Fibroblast of upper back skin (primary cell): ENCODE measurements at regions not wholly inside any gene's neighbourhood (a gene's known extent, or its start where the extent isn't known, plus 50 kb on each side); places are given as distances from the start of the nearest gene placed in this dataset.
"Not testable (repeated sequence)": the region's sequence is repeated elsewhere in the genome, so short reads cannot be mapped to it uniquely, and the experiment has no call there.

Experiments
- DNase-seq: peaks from one replicate; pipeline ENCODE4 v3.0.0-alpha.2; 2013

GRCh38 chr2:175454953-175455389 is 273.5 kb upstream of the ATP5MC3 start:
- no peak for DNase-seq

GRCh38 chr2:175450029-175450760 is 268.7 kb upstream of the ATP5MC3 start:
- no peak for DNase-seq

GRCh38 chr2:175449616-175450015 is 268.1 kb upstream of the ATP5MC3 start:
- no peak for DNase-seq

GRCh38 chr2:175446201-175446600 is 264.7 kb upstream of the ATP5MC3 start:
- DNase-seq: no peak

- no peak for DNase-seq
Observed at GRCh38 chr2:175445281-175445680, 263.8 kb upstream of the ATP5MC3 start.

- DNase-seq: no peak
Observed at GRCh38 chr2:175442441-175442840, 260.9 kb upstream of the ATP5MC3 start.

DNA sequence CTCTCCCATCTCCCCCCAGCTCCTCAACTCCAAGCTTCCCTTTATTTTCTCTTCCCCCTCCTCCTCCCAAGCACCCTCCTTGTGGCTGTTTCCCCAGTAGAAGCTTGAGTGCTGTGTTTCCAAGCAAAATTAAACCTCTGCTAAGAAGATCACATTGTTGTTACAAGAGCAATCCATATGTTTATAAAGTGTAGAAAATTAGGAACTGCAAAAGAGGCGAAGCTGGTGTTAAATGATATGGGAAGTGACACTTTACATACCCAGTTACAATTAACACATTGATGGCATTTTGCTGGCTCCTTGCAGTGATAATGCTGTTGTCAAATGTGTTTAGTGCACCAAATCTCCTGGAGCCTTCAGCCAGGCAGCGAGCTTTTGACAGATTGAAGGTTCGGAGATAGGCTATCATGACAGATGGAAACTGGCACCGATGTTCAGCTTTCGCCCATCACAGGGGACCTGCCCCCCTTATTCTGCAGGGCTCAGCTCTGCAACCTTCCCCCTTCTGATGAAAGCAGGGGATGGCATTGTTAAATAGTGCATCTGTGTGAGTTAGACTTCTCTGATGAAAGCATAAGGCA is 259.8 kb upstream of the ATP5MC3 start:
- DNase-seq: no peak

- no peak for DNase-seq
Observed at GRCh38 chr2:175439416-175439815, 257.9 kb upstream of the ATP5MC3 start.

DNA sequence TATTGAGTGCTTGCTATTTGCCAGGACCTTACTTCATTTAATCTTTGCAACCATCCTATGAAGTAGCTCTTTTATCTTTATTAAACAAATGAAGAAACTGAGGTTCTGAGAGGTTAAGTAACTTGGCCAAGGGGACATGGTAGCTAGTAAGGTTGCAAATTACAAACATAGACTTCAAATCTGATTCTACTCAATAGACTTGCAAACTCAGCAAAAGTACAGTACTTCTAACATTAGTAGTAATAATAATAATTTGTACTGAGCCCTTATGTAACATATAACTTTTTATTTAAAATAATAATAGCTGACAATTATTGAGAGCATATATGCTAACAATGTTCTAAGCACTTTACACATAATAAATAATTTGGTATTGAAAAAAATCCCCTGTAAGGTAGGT is 255.7 kb upstream of the ATP5MC3 start:
- DNase-seq: no peak

DNA sequence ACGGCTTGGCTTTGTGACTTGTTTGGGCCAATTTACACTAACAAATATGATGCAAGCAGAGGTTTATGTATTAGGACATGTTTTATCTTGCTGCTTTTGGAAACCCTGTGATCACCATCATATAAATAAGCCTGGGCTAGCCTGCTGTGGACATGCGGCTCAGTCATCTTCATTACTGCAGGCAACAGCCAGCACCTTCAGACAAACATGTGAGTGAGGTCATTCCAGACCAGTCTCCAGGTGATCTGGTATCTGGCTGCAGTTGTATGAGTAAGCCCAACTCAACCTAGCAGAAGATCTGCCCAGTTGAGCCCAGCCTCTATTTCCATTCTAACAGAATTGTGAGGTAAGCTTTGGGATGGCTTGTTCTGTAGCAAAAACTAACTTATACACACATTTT is 254.6 kb upstream of the ATP5MC3 start:
- DNase-seq: no peak

DNA sequence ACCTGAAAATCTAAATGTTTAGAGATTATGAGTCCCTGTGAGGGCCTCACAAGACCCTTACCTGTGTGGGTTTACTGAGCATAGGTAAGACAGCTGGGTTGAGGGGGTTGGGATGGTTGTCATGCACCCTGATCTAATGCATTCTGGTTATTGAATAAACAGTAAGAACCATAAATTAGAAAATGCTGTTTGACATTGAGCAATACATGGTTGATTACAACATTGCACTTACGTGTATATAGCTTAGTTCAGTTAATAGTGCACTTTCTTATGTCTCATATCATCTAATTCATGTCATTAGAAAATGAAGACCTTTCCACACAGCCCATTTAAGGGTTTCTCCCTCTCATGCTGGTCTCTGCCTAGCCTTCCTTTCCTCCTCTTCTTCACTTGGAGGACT is 253.5 kb upstream of the ATP5MC3 start:
- no peak for DNase-seq

GRCh38 chr2:175432793-175433192 is 251.3 kb upstream of the ATP5MC3 start:
- no peak for DNase-seq

DNA sequence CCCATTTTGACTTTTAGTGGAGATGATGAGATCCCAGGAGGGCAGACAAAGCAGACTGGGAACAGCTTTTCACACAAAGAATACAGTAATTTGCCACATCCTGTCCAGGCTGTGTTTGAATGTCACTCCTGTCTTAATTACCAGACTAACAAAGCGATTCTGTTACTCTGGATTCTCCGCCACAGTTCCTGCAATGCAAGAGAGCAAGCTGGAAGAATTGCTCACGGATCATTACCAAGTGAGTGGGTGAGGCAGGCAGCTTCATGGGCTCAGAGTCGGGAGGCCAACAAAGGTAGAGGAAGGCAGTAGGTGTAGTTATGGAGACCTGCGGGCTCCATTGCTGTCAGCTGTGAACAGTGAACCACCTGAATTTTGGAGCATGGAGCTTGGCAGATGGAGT is 250.5 kb upstream of the ATP5MC3 start:
- DNase-seq: no peak

GRCh38 chr2:175431101-175431946 is 249.8 kb upstream of the ATP5MC3 start:
- no peak for DNase-seq

GRCh38 chr2:175430236-175430635 is 248.7 kb upstream of the ATP5MC3 start:
- DNase-seq: no peak

DNA sequence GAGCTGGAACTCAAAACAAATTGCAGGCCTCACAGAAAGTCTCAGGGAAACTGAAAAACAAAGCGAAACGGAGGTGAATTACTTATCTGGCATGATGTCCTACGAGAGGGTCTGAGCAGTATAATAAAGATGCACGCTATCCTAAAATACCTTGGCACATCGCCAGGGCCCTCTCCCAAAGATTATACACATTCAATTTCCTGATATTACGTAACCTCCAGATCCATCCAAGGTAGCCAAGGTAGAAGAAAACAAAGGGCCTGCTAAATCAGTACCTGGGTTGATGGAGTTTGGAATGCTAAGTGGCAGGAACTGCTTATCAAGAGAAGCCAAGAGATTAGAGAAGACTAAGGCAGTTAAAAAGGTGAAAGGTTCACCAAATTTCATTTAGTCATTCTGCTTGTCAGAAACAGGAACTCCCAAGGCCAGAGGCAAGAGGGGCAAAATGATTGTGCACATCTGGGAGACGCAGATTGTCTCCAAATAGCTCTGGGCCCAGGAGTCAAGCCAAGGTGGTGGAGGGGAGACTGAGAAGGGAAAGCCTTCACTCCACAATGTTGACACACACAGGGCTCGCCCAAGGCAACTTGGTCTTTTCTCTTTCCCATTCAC is 236.8 kb upstream of the ATP5MC3 start:
- no peak for DNase-seq

GRCh38 chr2:175414882-175415487 is 233.5 kb upstream of the ATP5MC3 start:
- DNase-seq: peak; percentile 61

GRCh38 chr2:175414191-175414881 is 232.8 kb upstream of the ATP5MC3 start:
- DNase-seq: no peak

DNA sequence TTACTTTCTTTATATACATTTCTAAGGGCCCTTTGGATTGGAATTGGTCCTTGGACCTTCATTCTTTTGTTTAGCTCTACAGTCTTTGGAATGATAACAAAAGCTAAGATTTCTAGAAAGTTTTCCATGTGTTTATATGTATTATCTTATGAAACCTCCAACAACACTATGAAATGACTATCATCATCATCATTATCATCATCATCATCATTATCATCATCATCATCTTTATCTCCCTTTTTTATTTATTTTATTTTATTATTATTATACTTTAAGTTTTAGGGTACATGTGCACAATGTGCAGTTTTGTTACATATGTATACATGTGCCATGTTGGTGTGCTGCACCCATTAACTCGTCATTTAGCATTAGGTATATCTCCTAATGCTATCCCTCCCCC is 229.4 kb upstream of the ATP5MC3 start:
- DNase-seq: not testable (repeated sequence)

DNA sequence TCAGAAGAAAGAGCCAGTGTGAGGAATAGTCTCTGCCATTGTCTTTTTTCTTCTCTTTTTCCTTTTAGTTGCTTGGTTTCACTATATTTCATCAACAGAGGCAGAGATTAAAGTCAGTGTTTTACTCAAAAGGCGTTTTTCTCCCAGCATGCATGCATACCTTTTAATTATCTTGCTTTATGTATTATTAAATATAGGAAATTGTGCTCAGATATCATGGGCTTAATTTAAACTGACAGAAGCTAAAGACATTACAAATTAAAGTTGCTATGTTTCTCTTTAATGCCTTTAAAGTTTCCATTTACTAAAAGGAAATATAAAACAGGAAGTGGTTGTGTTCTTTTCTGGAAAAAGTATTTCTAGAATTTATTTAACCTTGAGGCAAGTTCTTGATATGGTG is 223.3 kb upstream of the ATP5MC3 start:
- no peak for DNase-seq

- DNase-seq: no peak
Observed at GRCh38 chr2:175403599-175404221, 222.2 kb upstream of the ATP5MC3 start.

DNA sequence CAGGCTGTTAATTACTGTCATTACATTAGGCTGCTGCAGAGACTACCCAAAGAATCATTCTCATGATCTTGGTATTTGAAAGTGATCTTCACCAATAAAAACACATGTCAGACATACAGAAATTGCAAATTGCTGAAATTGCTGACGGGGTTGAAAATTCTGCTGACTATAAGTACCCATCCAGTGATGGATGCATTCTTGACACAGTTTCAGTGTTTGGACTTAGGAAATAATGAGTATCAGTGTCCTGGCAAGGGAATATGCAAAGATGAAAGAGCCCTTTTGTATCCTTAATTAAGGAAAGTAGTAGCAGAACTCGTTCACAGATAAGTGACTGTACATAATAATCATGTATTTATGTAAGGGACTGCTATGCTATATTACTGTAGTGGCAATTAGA is 221.1 kb upstream of the ATP5MC3 start:
- no peak for DNase-seq
